ENCODE measurements at regions not wholly inside any gene's neighbourhood (a gene's known extent, or its start where the extent isn't known, plus 50 kb on each side); places are given as distances from the start of the nearest gene placed in this dataset.
"Not testable (repeated sequence)": the region's sequence is repeated elsewhere in the genome, so short reads cannot be mapped to it uniquely, and the experiment has no call there.

GRCh38 chr11:3564383-3564782, 77.4 kb downstream of the ART5 start:
- H3K4me3 ChIP-seq; H2AFZ ChIP-seq; H3K4me2 ChIP-seq; H3K27ac ChIP-seq (ENCODE audit: low read depth); H3F3A ChIP-seq (replicated peaks; ENCODE audit: low read depth); ATAC-seq; H3K36me3 ChIP-seq (ENCODE audit: insufficient read depth); H3K9me3 Mint-ChIP-seq; H3K4me1 ChIP-seq (ENCODE audit: insufficient read depth); H3K27ac Mint-ChIP-seq; H3K36me3 Mint-ChIP-seq (ENCODE audit: low read depth); H3K4me3 Mint-ChIP-seq; H3K27me3 ChIP-seq (ENCODE audit: insufficient read depth); H3K9me2 ChIP-seq (ENCODE audit: insufficient read depth); H3K79me2 ChIP-seq (replicated peaks; ENCODE audit: insufficient read depth); H3K27me3 Mint-ChIP-seq (ENCODE audit: insufficient read depth, low read depth, poor library complexity); H4K20me1 ChIP-seq (replicated peaks; ENCODE audit: insufficient read depth): not testable (repeated sequence)
- TF ChIP-seq CTCF (conservative IDR thresholded peaks at IDR 0.05; ENCODE audit: low read depth in 2 of 2): peak; percentile 35 to 66; a peak in 3 of 4 replicates
- DNase-seq (ENCODE audit: low spot score): peak; percentile 46
- H3K4me1 Mint-ChIP-seq: peaks cover 18% of the 10 kb centered on the region

GRCh38 chr11:3554621-3555020, 87.2 kb downstream of the ART5 start:
- not testable (repeated sequence) for H3K27me3 Mint-ChIP-seq (ENCODE audit: insufficient read depth, low read depth, poor library complexity); H3K36me3 ChIP-seq (ENCODE audit: insufficient read depth); H3K27ac Mint-ChIP-seq; H3K4me3 Mint-ChIP-seq; H3K9me3 Mint-ChIP-seq; H3K4me2 ChIP-seq; H3K36me3 Mint-ChIP-seq (ENCODE audit: low read depth); H3K4me1 ChIP-seq (ENCODE audit: insufficient read depth); H3F3A ChIP-seq (replicated peaks; ENCODE audit: low read depth); H3K4me3 ChIP-seq; H3K27me3 ChIP-seq (ENCODE audit: insufficient read depth); DNase-seq (ENCODE audit: low spot score); H4K20me1 ChIP-seq (replicated peaks; ENCODE audit: insufficient read depth); H3K9me2 ChIP-seq (ENCODE audit: insufficient read depth); H3K4me1 Mint-ChIP-seq; H3K27ac ChIP-seq (ENCODE audit: low read depth); H2AFZ ChIP-seq; ATAC-seq; H3K79me2 ChIP-seq (replicated peaks; ENCODE audit: insufficient read depth)

- not testable (repeated sequence) for H3K9me2 ChIP-seq (ENCODE audit: insufficient read depth); DNase-seq (ENCODE audit: low spot score); H4K20me1 ChIP-seq (replicated peaks; ENCODE audit: insufficient read depth); H3K36me3 Mint-ChIP-seq (ENCODE audit: low read depth); H3K27ac Mint-ChIP-seq; H3K4me3 ChIP-seq; H3F3A ChIP-seq (replicated peaks; ENCODE audit: low read depth); ATAC-seq; H3K27ac ChIP-seq (ENCODE audit: low read depth); H3K36me3 ChIP-seq (ENCODE audit: insufficient read depth); H3K79me2 ChIP-seq (replicated peaks; ENCODE audit: insufficient read depth); H3K27me3 Mint-ChIP-seq (ENCODE audit: insufficient read depth, low read depth, poor library complexity); H3K4me3 Mint-ChIP-seq; H2AFZ ChIP-seq; H3K4me1 ChIP-seq (ENCODE audit: insufficient read depth); H3K27me3 ChIP-seq (ENCODE audit: insufficient read depth); H3K4me2 ChIP-seq; H3K9me3 Mint-ChIP-seq
- peaks cover 12% of the 10 kb centered on the region for H3K4me1 Mint-ChIP-seq
Measured at GRCh38 chr11:3544990-3545389, 96.8 kb downstream of the ART5 start.

GRCh38 chr11:3538220-3538619, 103.6 kb downstream of the ART5 start:
- not testable (repeated sequence) for H3K27ac ChIP-seq (ENCODE audit: low read depth); H3K79me2 ChIP-seq (replicated peaks; ENCODE audit: insufficient read depth); H3K4me3 ChIP-seq; H3K27me3 Mint-ChIP-seq (ENCODE audit: insufficient read depth, low read depth, poor library complexity); ATAC-seq; H3K4me2 ChIP-seq; H3K9me2 ChIP-seq (ENCODE audit: insufficient read depth); H3K27ac Mint-ChIP-seq; H3K4me1 ChIP-seq (ENCODE audit: insufficient read depth); DNase-seq (ENCODE audit: low spot score); H3K4me3 Mint-ChIP-seq; H2AFZ ChIP-seq; H3F3A ChIP-seq (replicated peaks; ENCODE audit: low read depth); H3K36me3 ChIP-seq (ENCODE audit: insufficient read depth); H3K27me3 ChIP-seq (ENCODE audit: insufficient read depth); H3K4me1 Mint-ChIP-seq; H4K20me1 ChIP-seq (replicated peaks; ENCODE audit: insufficient read depth)
- Mint-ChIP-seq H3K36me3 (ENCODE audit: low read depth) (peaks cover 39% of the 10 kb centered on the region), H3K9me3 (peaks cover 40% of the 10 kb centered on the region)

Data from GM23338 (cell line).